ENCODE measurements at regions not wholly inside any gene's neighbourhood (a gene's known extent, or its start where the extent isn't known, plus 50 kb on each side); places are given as distances from the start of the nearest gene placed in this dataset.
"Not testable (repeated sequence)": the region's sequence is repeated elsewhere in the genome, so short reads cannot be mapped to it uniquely, and the experiment has no call there.

GRCh38 chr2:81396417-81397019, 1092.0 kb upstream of the LRRTM1 start:
- no peak for DNase-seq

- DNase-seq: no peak
Observed at GRCh38 chr2:81395746-81396145, 1091.2 kb upstream of the LRRTM1 start.

GRCh38 chr2:81389203-81389602, 1084.7 kb upstream of the LRRTM1 start:
- DNase-seq: no peak

- no peak for DNase-seq
Observed at GRCh38 chr2:81363800-81364199, 1059.2 kb upstream of the LRRTM1 start.

GRCh38 chr2:81362468-81362867, 1057.9 kb upstream of the LRRTM1 start:
- not testable (repeated sequence) for DNase-seq

- no peak for DNase-seq
Observed at GRCh38 chr2:81355436-81355835, 1050.9 kb upstream of the LRRTM1 start.

- no peak for DNase-seq
Observed at GRCh38 chr2:81334046-81334445, 1029.5 kb upstream of the LRRTM1 start.

GRCh38 chr2:81328968-81329367, 1024.4 kb upstream of the LRRTM1 start:
- no peak for DNase-seq

GRCh38 chr2:81327911-81328310, 1023.4 kb upstream of the LRRTM1 start:
- no peak for DNase-seq

- DNase-seq: no peak
Observed at GRCh38 chr2:81324046-81324445, 1019.5 kb upstream of the LRRTM1 start.

- DNase-seq: no peak
Observed at GRCh38 chr2:81304154-81304830, 999.7 kb upstream of the LRRTM1 start.

GRCh38 chr2:81303321-81303720, 998.8 kb upstream of the LRRTM1 start:
- no peak for DNase-seq

- no peak for DNase-seq
Observed at GRCh38 chr2:81299841-81300240, 995.3 kb upstream of the LRRTM1 start.

GRCh38 chr2:81290846-81291245, 986.3 kb upstream of the LRRTM1 start:
- DNase-seq: no peak

GRCh38 chr2:81283081-81283480, 978.5 kb upstream of the LRRTM1 start:
- DNase-seq: no peak

GRCh38 chr2:81282151-81282769, 977.7 kb upstream of the LRRTM1 start:
- DNase-seq: no peak

- no peak for DNase-seq
Observed at GRCh38 chr2:81276595-81276994, 972.0 kb upstream of the LRRTM1 start.

- no peak for DNase-seq
Observed at GRCh38 chr2:81266106-81266505, 961.6 kb upstream of the LRRTM1 start.

GRCh38 chr2:81263989-81264388, 959.4 kb upstream of the LRRTM1 start:
- DNase-seq: no peak

- no peak for DNase-seq
Observed at GRCh38 chr2:81260320-81260719, 955.8 kb upstream of the LRRTM1 start.

GRCh38 chr2:81250270-81250669, 945.7 kb upstream of the LRRTM1 start:
- DNase-seq: no peak

GRCh38 chr2:81249152-81249551, 944.6 kb upstream of the LRRTM1 start:
- DNase-seq: no peak

GRCh38 chr2:81247648-81248047, 943.1 kb upstream of the LRRTM1 start:
- DNase-seq: no peak

GRCh38 chr2:81242501-81242900, 937.9 kb upstream of the LRRTM1 start:
- DNase-seq: no peak

- no peak for DNase-seq
Observed at GRCh38 chr2:81238462-81238861, 933.9 kb upstream of the LRRTM1 start.
